OCI-M2 (cell line): ENCODE measurements at regions not wholly inside any gene's neighbourhood (a gene's known extent, or its start where the extent isn't known, plus 50 kb on each side); places are given as distances from the start of the nearest gene placed in this dataset.

ENCODE experiments used
- DNase-seq: peaks from one replicate; lab custom pipeline; 2025; ENCODE audit not compliant: unreplicated experiment; lab: John Stamatoyannopoulos, UW

GRCh38 chr20:50272724-50273446 lies 82.3 kb downstream of the CEBPB start:
- no peak for DNase-seq

DNA sequence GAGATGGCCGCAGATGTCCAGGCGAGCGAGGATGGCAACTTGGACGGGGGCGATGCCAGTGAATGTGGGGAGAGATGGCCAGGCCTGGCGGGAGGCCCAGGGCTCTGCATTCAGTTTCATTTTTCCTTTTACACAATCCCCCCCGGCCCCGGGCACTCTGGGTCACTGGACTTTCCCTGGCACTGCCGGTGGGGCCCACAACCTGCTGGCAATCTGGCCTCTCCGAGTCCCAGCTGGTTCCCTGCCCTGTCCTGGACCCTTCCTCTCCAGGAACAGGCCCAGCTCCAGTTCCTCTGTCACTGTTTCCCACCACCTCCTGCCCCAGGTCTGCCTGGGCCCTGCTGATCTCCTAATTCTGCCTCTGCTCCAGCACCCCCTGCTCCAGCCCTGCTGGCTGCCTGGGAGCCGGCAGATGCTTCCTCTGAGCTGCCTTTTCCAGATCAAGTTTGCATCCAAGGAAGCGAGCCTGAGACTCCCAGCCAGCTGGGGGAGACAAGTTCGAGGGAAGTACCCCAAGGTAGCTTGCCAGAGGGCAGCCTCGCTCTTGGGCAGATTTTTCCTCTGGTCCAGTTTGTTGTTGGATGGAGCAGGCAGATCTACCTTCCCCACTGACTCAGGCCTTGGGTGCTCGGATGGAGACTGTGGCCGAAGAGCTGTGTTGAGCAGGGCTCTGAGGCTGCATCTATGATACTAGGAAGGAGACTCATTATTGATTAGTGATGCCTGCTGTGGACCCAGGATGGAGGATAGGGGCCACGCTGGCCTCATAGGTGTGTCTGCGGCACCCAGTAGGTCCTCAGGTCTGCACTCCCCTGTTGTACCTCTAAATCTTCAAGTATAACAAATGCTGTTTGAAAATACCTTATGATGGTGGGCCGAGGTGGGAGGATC lies 83.2 kb downstream of the CEBPB start:
- DNase-seq = no peak

GRCh38 chr20:50274570-50275430 lies 84.2 kb downstream of the CEBPB start:
- no peak for DNase-seq

DNA sequence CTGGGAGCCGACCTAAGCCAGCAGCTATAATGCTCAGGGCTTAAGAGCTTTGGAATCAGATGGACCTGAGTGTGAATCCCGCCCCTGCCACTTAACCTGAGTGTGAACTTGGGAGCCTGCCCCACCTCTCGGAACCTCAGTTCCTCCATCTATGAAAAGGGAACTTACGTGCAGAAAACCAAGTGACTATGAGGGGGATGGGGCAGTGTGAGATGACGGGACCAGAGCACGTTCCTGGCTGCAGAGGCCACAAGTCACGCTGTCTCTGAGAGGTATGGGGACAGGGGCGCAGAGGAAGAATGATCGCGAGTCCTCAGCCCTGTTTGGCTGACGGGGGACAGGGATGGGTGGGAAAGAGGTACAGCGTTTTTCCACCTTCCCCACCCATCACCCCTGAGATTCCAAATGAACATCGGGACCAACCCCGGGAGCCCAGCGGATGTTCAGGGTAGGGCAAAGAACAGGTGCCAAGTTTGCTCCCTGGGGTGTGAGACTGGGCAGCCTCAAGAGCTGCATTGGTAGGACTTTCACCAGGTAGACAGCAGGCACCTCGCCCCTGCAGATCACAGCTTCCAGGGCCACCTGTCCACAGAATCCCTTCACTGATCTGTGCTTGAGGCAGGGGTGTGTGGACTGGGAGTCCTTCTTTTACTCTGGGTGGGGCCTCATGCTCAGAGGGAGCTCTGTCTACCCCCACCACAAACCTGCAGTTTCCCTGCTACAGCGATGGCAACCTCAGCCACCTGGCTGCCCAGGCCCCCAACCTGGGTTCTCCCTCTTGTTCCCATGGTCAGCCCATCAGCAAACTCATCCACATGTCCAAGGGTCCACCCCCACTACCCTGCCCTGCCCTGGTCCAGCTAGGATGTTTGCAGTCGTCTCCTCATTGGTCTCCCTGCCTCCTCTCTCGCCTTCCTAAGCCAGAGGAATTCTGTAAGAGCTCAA lies 85.8 kb downstream of the CEBPB start:
- no peak for DNase-seq

DNA sequence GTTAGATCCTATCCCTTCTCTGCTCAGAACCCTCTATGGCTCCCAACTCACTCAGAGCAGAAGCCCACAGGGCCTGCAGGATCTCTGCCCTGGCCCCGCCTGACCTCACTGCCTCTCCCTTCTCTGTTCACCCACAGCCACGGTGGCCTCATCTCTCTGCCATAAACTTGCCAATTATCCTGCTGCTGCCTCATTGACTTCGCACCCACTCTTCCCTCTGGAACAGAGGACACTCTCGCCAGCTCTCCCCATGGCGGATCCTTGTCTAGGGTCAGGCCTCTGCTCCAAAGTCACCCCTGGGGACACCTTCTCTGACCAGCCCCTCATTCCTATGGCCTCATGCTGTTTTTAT lies 86.4 kb downstream of the CEBPB start:
- DNase-seq = no peak

GRCh38 chr20:50277460-50278376 lies 87.1 kb downstream of the CEBPB start:
- DNase-seq = no peak

- no peak for DNase-seq
Measured at GRCh38 chr20:50278377-50278683, 87.7 kb downstream of the CEBPB start.

- DNase-seq = no peak
Measured at GRCh38 chr20:50278684-50279531, 88.3 kb downstream of the CEBPB start.

- no peak for DNase-seq
Measured at GRCh38 chr20:50279988-50280850, 89.6 kb downstream of the CEBPB start.

DNA sequence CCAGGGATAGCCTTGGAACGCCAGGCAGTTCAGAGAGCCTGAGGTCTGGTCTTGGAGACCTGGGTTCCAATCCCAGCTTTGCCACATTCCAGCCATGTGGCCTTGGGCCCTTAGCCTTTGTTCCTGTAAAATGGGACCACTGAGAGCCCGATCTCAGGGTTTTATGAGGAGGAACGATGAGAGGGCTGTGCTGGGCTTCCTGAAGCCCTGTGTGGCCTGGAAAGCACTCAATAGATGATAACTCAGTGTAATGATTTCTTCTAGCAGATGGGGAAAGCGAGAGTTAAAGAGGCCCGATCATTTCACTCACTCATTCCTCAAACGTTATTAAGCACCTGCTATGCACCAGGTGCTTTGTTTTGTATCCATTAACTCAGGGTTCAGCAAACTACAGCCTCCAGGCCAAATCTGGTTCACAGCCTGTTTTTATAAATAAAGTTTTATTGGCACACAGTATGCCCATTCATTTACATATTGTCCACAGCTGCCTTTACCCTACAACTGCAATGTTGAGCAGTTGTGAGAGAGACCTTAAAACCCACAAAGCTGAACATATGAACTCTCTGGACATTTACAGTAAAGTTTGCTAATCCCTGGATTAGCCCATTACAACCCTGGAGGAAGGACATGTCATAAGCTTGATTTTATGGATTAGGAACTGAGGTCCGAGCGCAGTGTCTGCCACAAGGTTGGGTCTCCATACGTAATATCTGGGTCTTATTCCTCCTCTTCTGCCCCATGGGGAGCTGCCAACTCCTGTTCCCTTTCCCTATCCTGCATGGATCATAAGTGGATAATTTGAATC lies 90.4 kb downstream of the CEBPB start:
- DNase-seq = no peak

DNA sequence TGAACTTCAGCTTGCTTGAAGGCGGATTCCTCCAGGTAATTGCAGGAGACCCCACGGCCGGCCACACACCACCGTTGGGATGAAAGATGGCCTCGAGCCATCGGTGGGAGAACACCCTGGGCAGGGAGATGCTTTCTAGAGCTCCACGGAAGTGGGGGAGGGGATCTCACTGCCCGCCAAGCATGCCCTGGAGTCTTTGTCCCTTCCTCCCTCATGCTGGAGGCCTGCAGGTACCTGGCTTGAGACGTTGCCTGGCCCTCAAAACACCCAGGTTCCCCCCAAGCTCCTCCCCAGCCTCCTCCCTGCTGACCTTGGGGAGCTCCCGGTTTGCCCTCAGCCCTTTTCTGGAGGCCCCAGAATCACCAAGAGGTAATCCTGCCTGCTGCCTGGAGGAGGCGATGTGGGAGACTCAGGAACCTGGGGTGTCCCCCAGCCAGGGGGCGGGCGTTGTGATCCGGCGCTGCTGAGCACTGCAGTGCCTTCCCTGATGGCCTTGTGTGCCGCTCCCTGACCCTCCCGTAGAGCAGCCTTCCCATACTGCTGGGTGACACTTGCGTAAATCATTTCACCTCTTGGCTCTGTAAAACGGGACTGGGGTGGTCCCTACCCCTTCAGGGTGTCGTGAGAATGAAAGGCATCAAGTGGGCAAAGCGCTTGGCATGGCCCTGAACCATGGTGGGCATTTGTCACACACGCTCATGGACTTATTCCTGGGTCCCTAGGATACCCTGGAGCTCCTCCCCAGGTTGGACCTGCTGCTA lies 91.4 kb downstream of the CEBPB start:
- no peak for DNase-seq

DNA sequence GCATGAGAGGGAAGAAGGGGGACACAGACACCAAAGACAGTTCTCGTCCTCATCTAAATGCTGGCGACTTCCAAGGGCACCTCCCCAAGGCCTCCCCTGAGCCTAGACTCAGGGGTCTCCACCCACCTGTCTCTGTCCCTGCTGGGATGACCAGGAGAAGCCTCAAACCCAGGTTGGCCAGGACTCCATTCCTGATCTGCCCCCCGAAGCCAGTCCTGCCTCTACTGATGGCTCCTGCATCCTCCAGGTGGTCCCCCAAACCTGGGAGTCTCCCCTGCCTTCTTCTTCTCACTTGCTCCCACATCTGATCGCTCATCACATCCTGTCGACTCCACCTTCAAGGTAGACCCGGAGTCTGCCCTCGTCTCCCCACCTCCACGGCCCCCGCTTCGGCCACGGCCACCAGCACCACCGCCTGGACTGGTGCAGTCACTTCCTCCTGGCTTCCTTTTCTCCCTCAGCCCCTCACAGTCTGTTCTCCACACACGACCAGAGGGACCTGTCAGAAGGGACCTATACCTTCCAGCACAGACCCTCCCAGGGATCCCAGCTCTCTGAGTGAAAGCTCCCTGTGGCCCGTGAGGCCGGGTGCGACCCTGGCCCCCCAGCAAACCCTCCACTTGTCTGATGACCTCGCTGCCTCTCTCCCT lies 92.1 kb downstream of the CEBPB start:
- no peak for DNase-seq

- DNase-seq = no peak
Measured at GRCh38 chr20:50283370-50283769, 92.7 kb downstream of the CEBPB start.

GRCh38 chr20:50283922-50284810 lies 93.5 kb downstream of the CEBPB start:
- DNase-seq = no peak
